Sigmoid colon (tissue), 6 donors: ENCODE measurements at regions not wholly inside any gene's neighbourhood (a gene's known extent, or its start where the extent isn't known, plus 50 kb on each side); places are given as distances from the start of the nearest gene placed in this dataset.

Experiments used
- DNase-seq: peaks from one replicate; pipeline ENCODE4 v3.0.0-alpha.2; 2019
- H3K27ac ChIP-seq, 4 donors: fragments of 200-600 bp; sonication (generic); one replicate each; pipeline ENCODE4 v1.5.1; 2016 to 2019; ENCODE audit warnings: mild to moderate bottlenecking in 1 of 4
- H3K27me3 ChIP-seq, 3 donors: fragments of 200-600 bp; sonication (generic); one replicate each; pipeline ENCODE4 v1.5.1; 2019; ENCODE audit warnings: mild to moderate bottlenecking in 1 of 3
- H3K36me3 ChIP-seq, 4 donors: fragments of 200-600 bp; sonication (generic); one replicate each; pipeline ENCODE4 v1.5.1; 2016 to 2019
- H3K4me1 ChIP-seq, 4 donors: fragments of 200-600 bp; sonication (generic); one replicate each; pipeline ENCODE4 v1.5.1; 2017 to 2019
- H3K4me3 ChIP-seq, 4 donors: fragments of 200-600 bp; sonication (generic); one replicate each; pipeline ENCODE4 v1.5.1; 2017 to 2019; ENCODE audit warnings: mild to moderate bottlenecking in 2 of 4, moderate library complexity in 1 of 4
- H3K9me3 ChIP-seq, 4 donors: fragments of 200-600 bp in 3 of 4; sonication (generic) in 3 of 4; one replicate each; pipeline versions ENCODE4 v1.5.1 to v1.6.1; 2013 to 2019
- CTCF ChIP-seq, 4 experiments: fragments of 450-650 bp in 3 of 4; fragments of 200-600 bp in 1 of 4; IDR thresholded peaks; one replicate each; pipeline ENCODE4 v1.5.1; 2016 to 2019; ENCODE audit warnings: antibody characterized with exemption in 4 of 4, mild to moderate bottlenecking in 3 of 4, moderate library complexity in 2 of 4
- EP300 ChIP-seq, 4 donors: sonication (generic); formaldehyde crosslinking; IDR thresholded peaks; one replicate each; pipeline ENCODE4 v1.6.1; 2017; ENCODE audit warnings: antibody characterized with exemption in 4 of 4
- POLR2A ChIP-seq, 2 donors: fragments of 450-650 bp; IDR thresholded peaks; one replicate each; pipeline ENCODE4 v1.6.1; 2016; ENCODE audit warnings: antibody characterized with exemption in 2 of 2, mild to moderate bottlenecking in 2 of 2, moderate library complexity in 2 of 2
- POLR2AphosphoS5 ChIP-seq, 4 donors: sonication (generic); formaldehyde crosslinking; IDR thresholded peaks; one replicate each; pipeline ENCODE4 v1.6.1; 2017; ENCODE audit warnings: antibody characterized with exemption in 4 of 4
- WGBS, 2 donors: extraction: QIAGEN DNeasy Blood & Tissue Kit; methylation state at CpG; one replicate each; pipeline ENCODE4 v1.1.7; 2013; 5-methylcytosine and 5-hydroxymethylcytosine counted together
- intact Hi-C: fragments of 100-400 bp; cut with DNase I; formaldehyde crosslinking; loops from one replicate; pipeline ENCODE4 v1.15.1; 2023
- donor health status: healthy with polysubstance abuse.
- donor health status: healthy.

DNA sequence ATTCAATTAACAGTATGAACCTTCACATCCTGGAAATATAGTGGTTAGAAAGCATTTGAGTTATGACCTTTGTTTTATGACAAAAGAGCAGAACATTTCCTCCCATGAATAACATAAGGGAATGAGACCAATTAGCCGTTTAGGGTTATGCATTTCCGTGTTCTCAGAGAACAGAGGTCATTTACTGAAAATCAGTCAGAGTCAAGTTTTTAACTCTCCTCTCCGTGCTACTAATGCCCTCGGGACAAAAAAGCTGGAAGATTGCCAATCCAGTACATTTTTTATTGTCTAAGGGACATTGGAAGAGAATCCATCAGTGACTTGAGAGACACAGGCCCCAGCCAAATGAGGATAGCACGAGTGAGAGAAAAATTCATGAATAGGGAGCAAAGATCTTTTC lies 632.7 kb downstream of the RFPL4B start:
- H3K27ac ChIP-seq, result no peak overlapping the region
- H3K36me3 ChIP-seq, result no peaks in the 10 kb centered on the region
- no peak for DNase-seq
- WGBS, 2 donors, result 15 to 60% methylated on average over 5 of the region's 5 CpGs
- H3K4me1 ChIP-seq, result no peaks in the 10 kb centered on the region
- no peaks in the 10 kb centered on the region for H3K9me3 ChIP-seq
- H3K27me3 ChIP-seq, result no peaks in the 10 kb centered on the region
- no peak overlapping the region for H3K4me3 ChIP-seq
- intact Hi-C loops, result no loop called here
- TF ChIP-seq POLR2AphosphoS5 (IDR thresholded peaks at IDR 0.05) (no peak), CTCF (IDR thresholded peaks at IDR 0.05) (no peak), EP300 (IDR thresholded peaks at IDR 0.05) (peak in 1 of 4 donors; percentile 29), POLR2A (IDR thresholded peaks at IDR 0.05) (no peak)

- no peaks in the 10 kb centered on the region for H3K27me3 ChIP-seq
- intact Hi-C loops, result no loop called here
- H3K4me1 ChIP-seq, result no peaks in the 10 kb centered on the region
- no peaks in the 10 kb centered on the region for H3K36me3 ChIP-seq
- H3K27ac ChIP-seq, result no peak overlapping the region
- no peak for DNase-seq
- WGBS, 2 donors, result 82 to 88% methylated on average over 3 of the region's 3 CpGs
- no peak for TF ChIP-seq POLR2A (IDR thresholded peaks at IDR 0.05)
- TF ChIP-seq EP300 (IDR thresholded peaks at IDR 0.05), result no peak
- TF ChIP-seq POLR2AphosphoS5 (IDR thresholded peaks at IDR 0.05), result no peak
- TF ChIP-seq CTCF (IDR thresholded peaks at IDR 0.05), result no peak
- H3K9me3 ChIP-seq, result no peaks in the 10 kb centered on the region
- no peak overlapping the region for H3K4me3 ChIP-seq
Observed at GRCh38 chr6:112980676-112981075, 633.5 kb downstream of the RFPL4B start.

DNA sequence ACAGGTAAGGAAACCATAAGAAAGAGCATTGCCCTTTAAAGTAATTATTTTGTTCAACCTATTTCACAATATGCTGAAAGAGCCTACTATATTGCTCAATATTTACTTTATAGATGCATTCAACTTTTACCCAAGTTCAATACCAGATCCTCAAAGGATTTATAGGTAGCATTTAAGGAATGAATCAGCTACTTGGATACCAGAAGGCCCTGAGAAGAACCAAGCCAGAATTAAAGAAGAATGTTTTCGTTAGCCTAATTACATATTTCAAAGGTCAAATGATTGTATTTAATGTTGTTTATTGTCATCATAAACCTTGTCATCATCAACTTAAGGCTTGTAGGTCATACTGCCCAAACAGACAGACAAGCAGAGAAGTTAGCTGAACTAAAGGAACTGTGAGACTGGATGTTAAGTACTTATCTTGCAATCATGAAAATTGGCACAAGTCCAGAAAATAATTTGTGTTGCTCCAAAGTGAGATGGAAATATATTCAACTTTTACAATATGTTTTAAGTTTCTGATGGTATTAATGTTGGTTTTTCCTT lies 636.7 kb downstream of the RFPL4B start:
- 16 to 62% methylated on average over 1 of the region's 1 CpG for WGBS, 2 donors
- Histone ChIP-seq H3K27me3 (no peaks in the 10 kb centered on the region), H3K9me3 (no peaks in the 10 kb centered on the region), H3K4me3 (no peak overlapping the region), H3K36me3 (no peaks in the 10 kb centered on the region), H3K4me1 (no peaks in the 10 kb centered on the region), H3K27ac (no peak overlapping the region)
- TF ChIP-seq EP300 (IDR thresholded peaks at IDR 0.05), result no peak
- no peak for TF ChIP-seq POLR2AphosphoS5 (IDR thresholded peaks at IDR 0.05)
- TF ChIP-seq POLR2A (IDR thresholded peaks at IDR 0.05), result no peak
- TF ChIP-seq CTCF (IDR thresholded peaks at IDR 0.05), result no peak
- intact Hi-C loops, result no loop called here
- no peak for DNase-seq

- no peak for TF ChIP-seq POLR2A (IDR thresholded peaks at IDR 0.05)
- no peak for TF ChIP-seq EP300 (IDR thresholded peaks at IDR 0.05)
- no peak for TF ChIP-seq POLR2AphosphoS5 (IDR thresholded peaks at IDR 0.05)
- TF ChIP-seq CTCF (IDR thresholded peaks at IDR 0.05), result no peak
- intact Hi-C loops, result no loop called here
- Histone ChIP-seq H3K4me3 (no peak overlapping the region), H3K36me3 (no peaks in the 10 kb centered on the region), H3K27me3 (no peaks in the 10 kb centered on the region), H3K9me3 (no peaks in the 10 kb centered on the region), H3K27ac (no peak overlapping the region), H3K4me1 (no peaks in the 10 kb centered on the region)
- no peak for DNase-seq
- WGBS, 2 donors, result 88 to 90% methylated on average over 2 of the region's 2 CpGs
Observed at GRCh38 chr6:112984899-112985298, 637.8 kb downstream of the RFPL4B start.

DNA sequence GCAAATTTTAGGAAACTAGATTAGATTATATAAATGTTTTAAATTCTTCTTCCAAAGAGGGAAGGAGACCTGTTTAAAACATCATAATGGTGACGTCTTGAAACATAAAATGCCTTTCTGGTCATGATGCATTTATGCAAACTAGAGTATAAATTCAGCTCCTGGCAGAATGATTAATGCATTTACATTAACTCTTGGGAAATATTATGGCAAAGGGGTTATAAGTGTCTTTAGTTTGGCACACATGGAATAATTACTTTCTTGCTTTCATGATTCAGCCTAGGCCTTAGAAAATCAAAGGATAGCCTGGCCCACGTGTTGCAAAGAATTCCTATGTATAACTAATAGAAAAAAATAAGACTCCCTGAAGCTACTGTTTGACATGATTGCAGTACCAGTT lies 639.2 kb downstream of the RFPL4B start:
- DNase-seq, result no peak
- 82% methylated on average over 2 of the region's 2 CpGs for WGBS, 2 donors
- Histone ChIP-seq H3K4me3 (no peak overlapping the region), H3K27ac (no peak overlapping the region), H3K4me1 (no peaks in the 10 kb centered on the region), H3K36me3 (no peaks in the 10 kb centered on the region), H3K9me3 (no peaks in the 10 kb centered on the region), H3K27me3 (no peaks in the 10 kb centered on the region)
- intact Hi-C loops, result no loop called here
- TF ChIP-seq CTCF (IDR thresholded peaks at IDR 0.05), result no peak
- no peak for TF ChIP-seq EP300 (IDR thresholded peaks at IDR 0.05)
- TF ChIP-seq POLR2AphosphoS5 (IDR thresholded peaks at IDR 0.05), result no peak
